Fibroblast of lung (primary cell): ENCODE measurements at regions not wholly inside any gene's neighbourhood (a gene's known extent, or its start where the extent isn't known, plus 50 kb on each side); places are given as distances from the start of the nearest gene placed in this dataset.
A peak's percentile ranks its signal among the peaks of the same experiment; 100 is the strongest.

Experiments
- DNase-seq, 2 donors: peaks; one replicate each; pipeline versions ENCODE4 v3.0.0 to v3.0.0-alpha.2; 2010; ENCODE audit warnings: low read depth in 2 of 2
- H2AFZ ChIP-seq: 2 replicates; pipeline ENCODE4 v1.5.1; 2012; ENCODE audit warnings: low read length, control low read depth, inconsistent platforms
- H3K27ac ChIP-seq: 2 replicates; pipeline ENCODE4 v1.5.1; 2011; ENCODE audit warnings: low read length, control low read depth; ENCODE audit not compliant: insufficient read depth
- H3K27me3 ChIP-seq: 2 replicates; pipeline ENCODE4 v1.5.1; 2011; ENCODE audit warnings: mild to moderate bottlenecking, low read length; ENCODE audit not compliant: control insufficient read depth, insufficient read depth
- H3K36me3 ChIP-seq: 2 replicates; pipeline ENCODE4 v1.5.1; 2011; ENCODE audit warnings: low read length; ENCODE audit not compliant: control insufficient read depth, insufficient read depth
- H3K4me1 ChIP-seq: 2 replicates; pipeline ENCODE4 v1.5.1; 2011; ENCODE audit warnings: low read length; ENCODE audit not compliant: control insufficient read depth, insufficient read depth; ENCODE audit errors: extremely low read depth
- H3K4me2 ChIP-seq: 2 replicates; pipeline ENCODE4 v1.5.1; 2011; ENCODE audit warnings: low read length, control low read depth; ENCODE audit not compliant: insufficient read depth; ENCODE audit errors: extremely low read depth
- H3K4me3 ChIP-seq, 4 experiments: fragments of 200-600 bp in 1 of 4; sonication (generic) in 1 of 4; replicated peaks in 1 of 4; 2 replicates each; pipeline ENCODE4 v1.5.1; 2011 to 2016; ENCODE audit warnings: low read length in 4 of 4, low read depth in 3 of 4, mild to moderate bottlenecking in 3 of 4, control low read depth in 2 of 4, inconsistent platforms in 1 of 4, mixed read lengths in 1 of 4; ENCODE audit not compliant: insufficient read depth in 1 of 4; ENCODE audit errors: control extremely low read depth in 1 of 4
- H3K79me2 ChIP-seq: 2 replicates; pipeline ENCODE4 v1.5.1; 2012; ENCODE audit warnings: mild to moderate bottlenecking, low read length, inconsistent platforms; ENCODE audit not compliant: control insufficient read depth, insufficient read depth
- H3K9ac ChIP-seq: 2 replicates; pipeline ENCODE4 v1.5.1; 2011; ENCODE audit warnings: mild to moderate bottlenecking, low read length, control low read depth; ENCODE audit not compliant: insufficient read depth
- H3K9me3 ChIP-seq: 2 replicates; pipeline ENCODE4 v1.5.1; 2012; ENCODE audit warnings: low read depth, low read length; ENCODE audit not compliant: control insufficient read depth, insufficient read depth
- H4K20me1 ChIP-seq: 2 replicates; pipeline ENCODE4 v1.5.1; 2011; ENCODE audit warnings: low read length; ENCODE audit not compliant: control insufficient read depth, insufficient read depth; ENCODE audit errors: extremely low read depth
- CTCF ChIP-seq, 2 donors: IDR thresholded peaks in 1 of 2; conservative IDR thresholded peaks in 1 of 2; 1 replicate in 1 of 2; 2 replicates in 1 of 2; pipeline ENCODE4 v1.5.1; 2011 to 2012; ENCODE audit warnings: low read length in 2 of 2, control low read depth in 1 of 2, inconsistent platforms in 1 of 2, low read depth in 1 of 2, mild to moderate bottlenecking in 1 of 2
- EZH2 ChIP-seq: IDR thresholded peaks from 2 replicates; pipeline ENCODE4 v1.5.1; 2012; ENCODE audit warnings: low read length, control low read depth, mild to moderate bottlenecking; ENCODE audit errors: missing control alignments

- TF ChIP-seq CTCF (conservative IDR thresholded peaks at IDR 0.05 in 1 of 2, IDR thresholded peaks at IDR 0.05 in 1 of 2; ENCODE audit: low read depth in 1 of 2, low read length in 2 of 2), result no peak
- no peak for TF ChIP-seq EZH2
- H3K4me1 ChIP-seq, result no peaks in the 10 kb centered on the region
- DNase-seq, result peak in 1 of 2 donors; percentile 19
- no peak overlapping the region for H3K4me2 ChIP-seq
- H4K20me1 ChIP-seq, result no peaks in the 10 kb centered on the region
- no peak overlapping the region for H3K9ac ChIP-seq
- H3K27ac ChIP-seq, result no peak overlapping the region
- H3K27me3 ChIP-seq, result no peaks in the 10 kb centered on the region
- no peak overlapping the region for H2AFZ ChIP-seq
- H3K4me3 ChIP-seq, result no peak overlapping the region
- H3K9me3 ChIP-seq, result no peaks in the 10 kb centered on the region
- no peaks in the 10 kb centered on the region for H3K79me2 ChIP-seq
- no peaks in the 10 kb centered on the region for H3K36me3 ChIP-seq
Measured at GRCh38 chr14:97251491-97252155, 454.4 kb downstream of the VRK1 start.

GRCh38 chr14:97253756-97254155, 456.6 kb downstream of the VRK1 start:
- no peaks in the 10 kb centered on the region for H4K20me1 ChIP-seq
- no peaks in the 10 kb centered on the region for H3K9me3 ChIP-seq
- TF ChIP-seq EZH2 (no peak), CTCF (conservative IDR thresholded peaks at IDR 0.05 in 1 of 2, IDR thresholded peaks at IDR 0.05 in 1 of 2; ENCODE audit: low read depth in 1 of 2, low read length in 2 of 2) (no peak)
- no peaks in the 10 kb centered on the region for H3K79me2 ChIP-seq
- H3K4me1 ChIP-seq, result no peaks in the 10 kb centered on the region
- no peaks in the 10 kb centered on the region for H3K36me3 ChIP-seq
- no peak overlapping the region for H3K4me2 ChIP-seq
- H2AFZ ChIP-seq, result no peak overlapping the region
- no peak overlapping the region for H3K4me3 ChIP-seq
- H3K27me3 ChIP-seq, result no peaks in the 10 kb centered on the region
- H3K9ac ChIP-seq, result no peak overlapping the region
- H3K27ac ChIP-seq, result no peak overlapping the region
- no peak for DNase-seq

GRCh38 chr14:97262336-97262735, 465.2 kb downstream of the VRK1 start:
- no peak for DNase-seq
- Histone ChIP-seq H4K20me1 (no peaks in the 10 kb centered on the region), H3K27me3 (no peaks in the 10 kb centered on the region), H3K4me3 (no peak overlapping the region), H3K9ac (no peak overlapping the region), H3K4me2 (no peak overlapping the region), H2AFZ (no peak overlapping the region), H3K27ac (no peak overlapping the region), H3K9me3 (no peaks in the 10 kb centered on the region), H3K4me1 (no peaks in the 10 kb centered on the region), H3K36me3 (no peaks in the 10 kb centered on the region), H3K79me2 (no peaks in the 10 kb centered on the region)
- TF ChIP-seq CTCF (conservative IDR thresholded peaks at IDR 0.05 in 1 of 2, IDR thresholded peaks at IDR 0.05 in 1 of 2; ENCODE audit: low read depth in 1 of 2, low read length in 2 of 2) (no peak), EZH2 (no peak)
